WTC11 (cell line): ENCODE measurements at regions not wholly inside any gene's neighbourhood (a gene's known extent, or its start where the extent isn't known, plus 50 kb on each side); places are given as distances from the start of the nearest gene placed in this dataset.

Source experiments
- ATAC-seq: fragments of 200-7000 bp; cut with Tn5 transposase; 2 replicates; pipeline ENCODE4 v1.10.0; 2021; ENCODE audit warnings: mild to moderate bottlenecking, moderate library complexity
- CTCF ChIA-PET: fragments of 300-600 bp; sonication (Branson Sonifier 250); formaldehyde crosslinking; loops from one replicate; lab custom pipeline; 2021; ENCODE audit warnings: antibody characterized with exemption; lab: Charles Lee
- POLR2A ChIA-PET: fragments of 350-600 bp; sonication (Branson Sonifier 250); formaldehyde crosslinking; loops from one replicate; lab custom pipeline; 2021; ENCODE audit warnings: antibody characterized with exemption; lab: Charles Lee
- DNase-seq: peaks from one replicate; pipeline ENCODE4 v3.0.0; 2021; ENCODE audit warnings: low spot score
- H3K27ac Mint-ChIP-seq: 2 replicates; pipeline ENCODE4 v1.8.0; 2021; ENCODE audit warnings: mixed read lengths
- H3K27me3 Mint-ChIP-seq: 2 replicates; pipeline ENCODE4 v1.8.0; 2021; ENCODE audit warnings: low read depth, mild to moderate bottlenecking, moderate library complexity, mixed read lengths
- H3K36me3 Mint-ChIP-seq: 2 replicates; pipeline ENCODE4 v1.8.0; 2021; ENCODE audit warnings: mixed read lengths
- H3K4me1 Mint-ChIP-seq: 2 replicates; pipeline ENCODE4 v1.8.0; 2022; ENCODE audit warnings: mixed read lengths
- H3K4me3 Mint-ChIP-seq: 2 replicates; pipeline ENCODE4 v1.8.0; 2021; ENCODE audit warnings: mild to moderate bottlenecking, moderate library complexity, mixed read lengths
- H3K9me3 Mint-ChIP-seq: 2 replicates; pipeline ENCODE4 v1.8.0; 2021; ENCODE audit warnings: mixed read lengths
- CREB1 ChIP-seq: sonication (generic); formaldehyde crosslinking; IDR thresholded peaks from 2 replicates; pipeline ENCODE4 v1.8.0; 2023; ENCODE audit warnings: mild to moderate bottlenecking, missing genetic modification reagents
- GRHL2 ChIP-seq: fragments of 250-450 bp; sonication (Bioruptor Pico); IDR thresholded peaks from 2 replicates; pipeline ENCODE4 v1.8.0; 2022; ENCODE audit warnings: mild to moderate bottlenecking, moderate library complexity; ENCODE audit not compliant: insufficient replicate concordance, severe bottlenecking
- MYBL2 ChIP-seq: sonication (generic); formaldehyde crosslinking; IDR thresholded peaks from 2 replicates; pipeline ENCODE4 v1.8.1; 2023; ENCODE audit warnings: mild to moderate bottlenecking, moderate library complexity, missing genetic modification reagents
- NFYB ChIP-seq: sonication (generic); formaldehyde crosslinking; conservative IDR thresholded peaks from 2 replicates; pipeline ENCODE4 v1.8.0; 2022; ENCODE audit warnings: low read depth, missing genetic modification reagents
- OVOL2 ChIP-seq: fragments of 250-450 bp; sonication (Bioruptor Pico); IDR thresholded peaks from 2 replicates; pipeline ENCODE4 v1.9.0; 2021; ENCODE audit warnings: mild to moderate bottlenecking, borderline replicate concordance
- PRRX2 ChIP-seq: fragments of 250-450 bp; sonication (Bioruptor Pico); IDR thresholded peaks from 2 replicates; pipeline ENCODE4 v1.8.0; 2021; ENCODE audit warnings: mild to moderate bottlenecking
- RORB ChIP-seq: fragments of 250-450 bp; sonication (Bioruptor Pico); IDR thresholded peaks from 2 replicates; pipeline ENCODE4 v1.9.0; 2021; ENCODE audit warnings: mild to moderate bottlenecking
- SP1 ChIP-seq: sonication (generic); formaldehyde crosslinking; conservative IDR thresholded peaks from 2 replicates; pipeline ENCODE4 v1.8.1; 2022; ENCODE audit warnings: missing genetic modification reagents
- ZBTB21 ChIP-seq: sonication (generic); formaldehyde crosslinking; IDR thresholded peaks from 2 replicates; pipeline ENCODE4 v1.8.1; 2023; ENCODE audit warnings: mild to moderate bottlenecking, missing genetic modification reagents, borderline replicate concordance
- ZNF138 ChIP-seq: sonication (generic); formaldehyde crosslinking; conservative IDR thresholded peaks from 2 replicates; pipeline ENCODE4 v1.8.1; 2022; ENCODE audit warnings: mild to moderate bottlenecking, moderate library complexity, missing genetic modification reagents
- ZNF317 ChIP-seq: sonication (generic); formaldehyde crosslinking; IDR thresholded peaks from 2 replicates; pipeline ENCODE4 v1.8.1; 2023; ENCODE audit warnings: low read depth, mild to moderate bottlenecking, moderate library complexity, missing genetic modification reagents, borderline replicate concordance
- ZNF416 ChIP-seq: fragments of 250-450 bp; sonication (Bioruptor Pico); IDR thresholded peaks from 2 replicates; pipeline ENCODE4 v1.9.0; 2021; ENCODE audit warnings: mild to moderate bottlenecking, inconsistent platforms
- TF ChIP-seq, protein P1 (sequence below): fragments of 250-450 bp; sonication (Bioruptor Pico); IDR thresholded peaks from 2 replicates; pipeline ENCODE4 v1.9.0; 2021; ENCODE audit warnings: moderate library complexity, mild to moderate bottlenecking, inconsistent platforms, borderline replicate concordance
- TF ChIP-seq, protein P2 (sequence below): sonication (generic); formaldehyde crosslinking; IDR thresholded peaks from 2 replicates; pipeline ENCODE4 v1.8.1; 2023; ENCODE audit warnings: mild to moderate bottlenecking, missing genetic modification reagents, borderline replicate concordance
- TF ChIP-seq, protein P3 (sequence below): sonication (generic); formaldehyde crosslinking; IDR thresholded peaks from 2 replicates; pipeline ENCODE4 v1.8.1; 2022; ENCODE audit warnings: mild to moderate bottlenecking, missing genetic modification reagents, moderate library complexity, borderline replicate concordance
- TF ChIP-seq, protein P4 (sequence below): sonication (generic); formaldehyde crosslinking; IDR thresholded peaks from 2 replicates; pipeline ENCODE4 v1.8.1; 2022; ENCODE audit warnings: mild to moderate bottlenecking, moderate library complexity, missing genetic modification reagents
- TF ChIP-seq, protein P5 (sequence below): sonication (generic); formaldehyde crosslinking; IDR thresholded peaks from 2 replicates; pipeline ENCODE4 v1.8.0; 2023; ENCODE audit warnings: missing genetic modification reagents
- TF ChIP-seq, protein P6 (sequence below): sonication (generic); formaldehyde crosslinking; conservative IDR thresholded peaks from 2 replicates; pipeline ENCODE4 v1.8.1; 2022; ENCODE audit warnings: mild to moderate bottlenecking, missing genetic modification reagents

DNA sequence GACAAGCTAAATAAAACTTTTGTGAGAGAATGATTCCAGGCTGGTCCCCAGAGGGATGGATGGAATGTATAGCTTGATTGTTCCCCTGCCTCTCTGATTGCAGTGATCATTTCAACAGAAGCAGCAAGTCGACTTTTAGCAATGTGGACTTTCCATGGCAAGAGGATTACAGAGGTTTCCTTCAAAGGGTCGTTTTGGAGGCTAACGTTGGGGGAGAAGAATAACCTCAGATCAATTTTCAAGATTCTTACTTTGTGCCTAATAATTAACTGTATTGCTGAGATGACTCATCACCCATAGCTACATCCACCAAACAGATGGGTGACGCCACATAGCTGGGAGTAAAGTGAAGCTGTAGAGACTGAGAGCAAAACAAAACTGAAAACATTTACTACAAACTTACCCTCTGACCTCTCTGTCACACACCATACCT, 79.9 kb downstream of the GTPBP8 start:
- ATAC-seq (no peak), DNase-seq (no peak)
- no peaks in the 10 kb centered on the region for H3K27me3 Mint-ChIP-seq
- TF ChIP-seq ZNF317 (CRISPR knock-in tag) (no peak), SP1 (CRISPR knock-in tag) (no peak), ZNF138 (CRISPR knock-in tag) (no peak), ZBTB21 (CRISPR knock-in tag) (no peak), CREB1 (CRISPR knock-in tag) (no peak)
- TF ChIP-seq, protein P1, sequence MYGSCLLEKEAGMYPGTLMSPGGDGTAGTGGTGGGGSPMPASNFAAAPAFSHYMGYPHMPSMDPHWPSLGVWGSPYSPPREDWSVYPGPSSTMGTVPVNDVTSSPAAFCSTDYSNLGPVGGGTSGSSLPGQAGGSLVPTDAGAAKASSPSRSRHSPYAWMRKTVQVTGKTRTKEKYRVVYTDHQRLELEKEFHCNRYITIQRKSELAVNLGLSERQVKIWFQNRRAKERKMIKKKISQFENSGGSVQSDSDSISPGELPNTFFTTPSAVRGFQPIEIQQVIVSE (CRISPR knock-in tag) = no peak
- TF ChIP-seq, protein P2, sequence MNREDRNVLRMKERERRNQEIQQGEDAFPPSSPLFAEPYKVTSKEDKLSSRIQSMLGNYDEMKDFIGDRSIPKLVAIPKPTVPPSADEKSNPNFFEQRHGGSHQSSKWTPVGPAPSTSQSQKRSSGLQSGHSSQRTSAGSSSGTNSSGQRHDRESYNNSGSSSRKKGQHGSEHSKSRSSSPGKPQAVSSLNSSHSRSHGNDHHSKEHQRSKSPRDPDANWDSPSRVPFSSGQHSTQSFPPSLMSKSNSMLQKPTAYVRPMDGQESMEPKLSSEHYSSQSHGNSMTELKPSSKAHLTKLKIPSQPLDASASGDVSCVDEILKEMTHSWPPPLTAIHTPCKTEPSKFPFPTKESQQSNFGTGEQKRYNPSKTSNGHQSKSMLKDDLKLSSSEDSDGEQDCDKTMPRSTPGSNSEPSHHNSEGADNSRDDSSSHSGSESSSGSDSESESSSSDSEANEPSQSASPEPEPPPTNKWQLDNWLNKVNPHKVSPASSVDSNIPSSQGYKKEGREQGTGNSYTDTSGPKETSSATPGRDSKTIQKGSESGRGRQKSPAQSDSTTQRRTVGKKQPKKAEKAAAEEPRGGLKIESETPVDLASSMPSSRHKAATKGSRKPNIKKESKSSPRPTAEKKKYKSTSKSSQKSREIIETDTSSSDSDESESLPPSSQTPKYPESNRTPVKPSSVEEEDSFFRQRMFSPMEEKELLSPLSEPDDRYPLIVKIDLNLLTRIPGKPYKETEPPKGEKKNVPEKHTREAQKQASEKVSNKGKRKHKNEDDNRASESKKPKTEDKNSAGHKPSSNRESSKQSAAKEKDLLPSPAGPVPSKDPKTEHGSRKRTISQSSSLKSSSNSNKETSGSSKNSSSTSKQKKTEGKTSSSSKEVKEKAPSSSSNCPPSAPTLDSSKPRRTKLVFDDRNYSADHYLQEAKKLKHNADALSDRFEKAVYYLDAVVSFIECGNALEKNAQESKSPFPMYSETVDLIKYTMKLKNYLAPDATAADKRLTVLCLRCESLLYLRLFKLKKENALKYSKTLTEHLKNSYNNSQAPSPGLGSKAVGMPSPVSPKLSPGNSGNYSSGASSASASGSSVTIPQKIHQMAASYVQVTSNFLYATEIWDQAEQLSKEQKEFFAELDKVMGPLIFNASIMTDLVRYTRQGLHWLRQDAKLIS (CRISPR knock-in tag) = no peak
- TF ChIP-seq, protein P3, sequence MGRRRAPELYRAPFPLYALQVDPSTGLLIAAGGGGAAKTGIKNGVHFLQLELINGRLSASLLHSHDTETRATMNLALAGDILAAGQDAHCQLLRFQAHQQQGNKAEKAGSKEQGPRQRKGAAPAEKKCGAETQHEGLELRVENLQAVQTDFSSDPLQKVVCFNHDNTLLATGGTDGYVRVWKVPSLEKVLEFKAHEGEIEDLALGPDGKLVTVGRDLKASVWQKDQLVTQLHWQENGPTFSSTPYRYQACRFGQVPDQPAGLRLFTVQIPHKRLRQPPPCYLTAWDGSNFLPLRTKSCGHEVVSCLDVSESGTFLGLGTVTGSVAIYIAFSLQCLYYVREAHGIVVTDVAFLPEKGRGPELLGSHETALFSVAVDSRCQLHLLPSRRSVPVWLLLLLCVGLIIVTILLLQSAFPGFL (CRISPR knock-in tag) = no peak
- ChIA-PET CTCF (interaction anchor here (1.7 kb wide), 1 partner anchor 217 kb away, joined by 4 read pairs; no protein-coding TSS in a partner anchor), POLR2A (no interaction called here)
- no peak overlapping the region for H3K27ac Mint-ChIP-seq
- H3K4me3 Mint-ChIP-seq = no peak overlapping the region
- no peaks in the 10 kb centered on the region for H3K36me3 Mint-ChIP-seq
- H3K4me1 Mint-ChIP-seq = no peaks in the 10 kb centered on the region
- peaks cover 6% of the 10 kb centered on the region; the same call in 1 of the 2 replicates for H3K9me3 Mint-ChIP-seq

DNA sequence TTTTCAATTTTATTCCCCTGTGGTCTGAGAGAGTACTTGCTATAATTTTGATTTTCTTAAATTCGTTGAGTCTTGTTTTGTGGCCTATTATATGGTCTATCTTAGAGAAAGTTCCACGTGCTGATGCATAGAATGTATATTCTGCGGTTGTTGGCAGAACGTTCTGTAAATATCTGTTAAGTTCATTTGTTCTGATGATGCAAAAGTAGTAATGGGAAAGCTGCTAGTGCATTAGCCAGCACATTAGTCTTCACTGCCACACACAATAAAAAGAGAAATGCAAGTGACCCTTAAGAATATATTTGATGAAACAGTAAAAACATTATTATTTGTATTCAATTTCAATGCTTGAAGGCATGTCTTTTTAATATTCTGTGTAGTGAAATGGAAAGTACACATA, 84.8 kb downstream of the GTPBP8 start:
- POLR2A ChIA-PET = no interaction called here
- DNase-seq (no peak), ATAC-seq (no peak)
- Mint-ChIP-seq H3K9me3 (no peaks in the 10 kb centered on the region), H3K4me1 (peaks cover 11% of the 10 kb centered on the region), H3K27me3 (no peaks in the 10 kb centered on the region), H3K36me3 (no peaks in the 10 kb centered on the region), H3K27ac (no peak overlapping the region), H3K4me3 (no peak overlapping the region)
- no peak for TF ChIP-seq PRRX2
- no peak for TF ChIP-seq MYBL2 (CRISPR knock-in tag)
- TF ChIP-seq, protein P4, sequence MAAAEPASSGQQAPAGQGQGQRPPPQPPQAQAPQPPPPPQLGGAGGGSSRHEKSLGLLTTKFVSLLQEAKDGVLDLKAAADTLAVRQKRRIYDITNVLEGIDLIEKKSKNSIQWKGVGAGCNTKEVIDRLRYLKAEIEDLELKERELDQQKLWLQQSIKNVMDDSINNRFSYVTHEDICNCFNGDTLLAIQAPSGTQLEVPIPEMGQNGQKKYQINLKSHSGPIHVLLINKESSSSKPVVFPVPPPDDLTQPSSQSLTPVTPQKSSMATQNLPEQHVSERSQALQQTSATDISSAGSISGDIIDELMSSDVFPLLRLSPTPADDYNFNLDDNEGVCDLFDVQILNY (CRISPR knock-in tag) = no peak
- TF ChIP-seq, protein P5, sequence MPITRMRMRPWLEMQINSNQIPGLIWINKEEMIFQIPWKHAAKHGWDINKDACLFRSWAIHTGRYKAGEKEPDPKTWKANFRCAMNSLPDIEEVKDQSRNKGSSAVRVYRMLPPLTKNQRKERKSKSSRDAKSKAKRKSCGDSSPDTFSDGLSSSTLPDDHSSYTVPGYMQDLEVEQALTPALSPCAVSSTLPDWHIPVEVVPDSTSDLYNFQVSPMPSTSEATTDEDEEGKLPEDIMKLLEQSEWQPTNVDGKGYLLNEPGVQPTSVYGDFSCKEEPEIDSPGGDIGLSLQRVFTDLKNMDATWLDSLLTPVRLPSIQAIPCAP = no peak
- TF ChIP-seq NFYB = no peak
- TF ChIP-seq RORB (CRISPR knock-in tag) = no peak
- TF ChIP-seq, protein P6, sequence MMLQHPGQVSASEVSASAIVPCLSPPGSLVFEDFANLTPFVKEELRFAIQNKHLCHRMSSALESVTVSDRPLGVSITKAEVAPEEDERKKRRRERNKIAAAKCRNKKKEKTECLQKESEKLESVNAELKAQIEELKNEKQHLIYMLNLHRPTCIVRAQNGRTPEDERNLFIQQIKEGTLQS (CRISPR knock-in tag) = no peak
- no peak for TF ChIP-seq GRHL2
- no peak for TF ChIP-seq ZNF416 (CRISPR knock-in tag)
- TF ChIP-seq, protein P2 (CRISPR knock-in tag) = no peak
- no peak for TF ChIP-seq OVOL2
- CTCF ChIA-PET = no interaction called here
